ENCODE measurements at regions not wholly inside any gene's neighbourhood (a gene's known extent, or its start where the extent isn't known, plus 50 kb on each side); places are given as distances from the start of the nearest gene placed in this dataset.

GRCh38 chr14:105930572-105930971 is 404.2 kb downstream of the TMEM121 start:
- no peaks in the 10 kb centered on the region for H3K27me3 ChIP-seq
- no peaks in the 10 kb centered on the region for H3K4me1 ChIP-seq (ENCODE audit: low read depth)
- TF ChIP-seq CTCF (IDR thresholded peaks at IDR 0.05; ENCODE audit: low read depth, low read length): no peak
- no peaks in the 10 kb centered on the region for H3K36me3 ChIP-seq
- H3K4me3 ChIP-seq: no peak overlapping the region
- H3K27ac ChIP-seq: no peak overlapping the region
- no peaks in the 10 kb centered on the region for H3K9me3 ChIP-seq (ENCODE audit: low read depth)
- DNase-seq (ENCODE audit: low read depth in 1 of 2, low spot score in 1 of 2): no peak

- Histone ChIP-seq H3K27me3 (no peaks in the 10 kb centered on the region), H3K36me3 (no peaks in the 10 kb centered on the region), H3K4me3 (no peak overlapping the region), H3K4me1 (ENCODE audit: low read depth) (no peaks in the 10 kb centered on the region), H3K27ac (no peak overlapping the region), H3K9me3 (ENCODE audit: low read depth) (no peaks in the 10 kb centered on the region)
- DNase-seq (ENCODE audit: low read depth in 1 of 2, low spot score in 1 of 2): no peak
- TF ChIP-seq CTCF (IDR thresholded peaks at IDR 0.05; ENCODE audit: low read depth, low read length): no peak
Observed at GRCh38 chr14:105931808-105932483, 405.6 kb downstream of the TMEM121 start.

- TF ChIP-seq CTCF (IDR thresholded peaks at IDR 0.05; ENCODE audit: low read depth, low read length): no peak
- Histone ChIP-seq H3K27me3 (no peaks in the 10 kb centered on the region), H3K9me3 (ENCODE audit: low read depth) (no peaks in the 10 kb centered on the region), H3K36me3 (no peaks in the 10 kb centered on the region), H3K4me1 (ENCODE audit: low read depth) (no peaks in the 10 kb centered on the region), H3K27ac (no peak overlapping the region), H3K4me3 (no peak overlapping the region)
- DNase-seq (ENCODE audit: low read depth in 1 of 2, low spot score in 1 of 2): no peak
Observed at GRCh38 chr14:105933238-105933637, 406.9 kb downstream of the TMEM121 start.

- Histone ChIP-seq H3K36me3 (no peaks in the 10 kb centered on the region), H3K9me3 (ENCODE audit: low read depth) (no peaks in the 10 kb centered on the region), H3K27me3 (no peaks in the 10 kb centered on the region), H3K4me3 (no peak overlapping the region), H3K4me1 (ENCODE audit: low read depth) (no peaks in the 10 kb centered on the region), H3K27ac (no peak overlapping the region)
- no peak for DNase-seq (ENCODE audit: low read depth in 1 of 2, low spot score in 1 of 2)
- no peak for TF ChIP-seq CTCF (IDR thresholded peaks at IDR 0.05; ENCODE audit: low read depth, low read length)
Observed at GRCh38 chr14:105935384-105935783, 409.0 kb downstream of the TMEM121 start.

GRCh38 chr14:105937253-105938054 is 411.1 kb downstream of the TMEM121 start:
- H3K36me3 ChIP-seq: no peaks in the 10 kb centered on the region
- no peak for DNase-seq (ENCODE audit: low read depth in 1 of 2, low spot score in 1 of 2)
- H3K27me3 ChIP-seq: no peaks in the 10 kb centered on the region
- H3K27ac ChIP-seq: no peak overlapping the region
- H3K4me3 ChIP-seq: no peak overlapping the region
- TF ChIP-seq CTCF (IDR thresholded peaks at IDR 0.05; ENCODE audit: low read depth, low read length): no peak
- no peaks in the 10 kb centered on the region for H3K9me3 ChIP-seq (ENCODE audit: low read depth)
- H3K4me1 ChIP-seq (ENCODE audit: low read depth): no peaks in the 10 kb centered on the region
